HepG2 (cell line): ENCODE measurements at regions not wholly inside any gene's neighbourhood (a gene's known extent, or its start where the extent isn't known, plus 50 kb on each side); places are given as distances from the start of the nearest gene placed in this dataset.

Experiments
- ATAC-seq: fragments of 200-7000 bp; cut with Tn5 transposase; 3 replicates; pipeline ENCODE4 v1.9.1; 2020; ENCODE audit warnings: mild to moderate bottlenecking, moderate library complexity
- BruUV-seq: library from RNA; stranded (reverse); fragments of 400-500 nt; replicated peaks from 2 replicates; lab custom pipeline; 2021; lab: Mats Ljungman, UMichigan
- CTCF ChIA-PET: fragments of 300-600 bp; formaldehyde crosslinking; extraction: SDS; loops from one replicate; lab custom pipeline; 2021; ENCODE audit warnings: low total read pairs, inconsistent platforms, low intra/inter-chr PET ratio; lab: Yijun Ruan, JAX
- POLR2A ChIA-PET: fragments of 350-600 bp; sonication (Branson Sonifier 250); formaldehyde crosslinking; loops from one replicate; lab custom pipeline; 2020; ENCODE audit warnings: antibody characterized with exemption, inconsistent platforms; lab: Yijun Ruan, JAX
- DNase-seq: peaks from one replicate; pipeline ENCODE4 v3.0.0-alpha.2; 2015; ENCODE audit warnings: low spot score
- FAIRE-seq: peaks from 3 replicates; lab custom pipeline; 2011; peaks lifted over from hg19 to GRCh38; lab: Jason Lieb, UNC
- H2AFZ ChIP-seq: one replicate; pipeline ENCODE4 v1.6.1; 2011; ENCODE audit warnings: low read length, inconsistent platforms
- H3K27ac ChIP-seq: fragments of 300-600 bp; 3 replicates; pipeline ENCODE4 v1.8.0; 2011; ENCODE audit warnings: mixed run types, mild to moderate bottlenecking, mixed read lengths, low read length, inconsistent platforms; ENCODE audit not compliant: insufficient read depth; ENCODE audit errors: extremely low read length
- H3K27me3 ChIP-seq, 2 experiments: fragments of 200-600 bp in 1 of 2; 2 replicates in 1 of 2; 3 replicates in 1 of 2; pipeline versions ENCODE4 v1.6.0 to v1.8.0; 2011; ENCODE audit warnings: low read length in 2 of 2, mild to moderate bottlenecking in 2 of 2, moderate library complexity in 2 of 2, inconsistent platforms in 1 of 2; ENCODE audit not compliant: insufficient read depth in 2 of 2, control insufficient read depth in 1 of 2
- H3K36me3 ChIP-seq, 2 experiments: fragments of 200-600 bp in 1 of 2; replicated peaks in 1 of 2; 2 replicates in 1 of 2; 3 replicates in 1 of 2; pipeline versions ENCODE4 v1.5.1 to v1.8.0; 2011; ENCODE audit warnings: low read length in 2 of 2, inconsistent platforms in 1 of 2; ENCODE audit not compliant: insufficient read depth in 2 of 2, control insufficient read depth in 1 of 2
- H3K4me1 ChIP-seq: 2 replicates; pipeline ENCODE4 v1.5.1; 2012; ENCODE audit warnings: low read length, inconsistent platforms; ENCODE audit not compliant: insufficient read depth
- H3K4me2 ChIP-seq: 2 replicates; pipeline ENCODE4 v1.6.0; 2011; ENCODE audit warnings: low read depth, low read length, inconsistent platforms
- H3K4me3 ChIP-seq, 3 experiments: fragments of 200-600 bp in 1 of 3; sonication (generic), shearing (Covaris generic) in 1 of 3; replicated peaks in 1 of 3; 2 replicates each; pipeline ENCODE4 v1.5.1; 2011 to 2016; ENCODE audit warnings: low read length in 3 of 3, inconsistent platforms in 2 of 3, low read depth in 2 of 3, mild to moderate bottlenecking in 2 of 3, control low read depth in 1 of 3, mixed read lengths in 1 of 3; ENCODE audit not compliant: insufficient read depth in 1 of 3
- H3K79me2 ChIP-seq: one replicate; pipeline ENCODE4 v1.6.1; 2011; ENCODE audit warnings: low read length, inconsistent platforms; ENCODE audit not compliant: insufficient read depth
- H3K9ac ChIP-seq: 2 replicates; pipeline ENCODE4 v1.6.0; 2011; ENCODE audit warnings: mild to moderate bottlenecking, low read depth, low read length, inconsistent platforms; ENCODE audit not compliant: insufficient read depth
- H3K9me3 ChIP-seq: 2 replicates; pipeline ENCODE4 v1.5.1; 2012; ENCODE audit warnings: mild to moderate bottlenecking, low read length
- H4K20me1 ChIP-seq: 2 replicates; pipeline ENCODE4 v1.6.0; 2011; ENCODE audit warnings: inconsistent platforms, mild to moderate bottlenecking, low read length, moderate library complexity; ENCODE audit not compliant: insufficient read depth
- FOXA1 ChIP-seq, 2 experiments: fragments of 450-650 bp in 1 of 2; sonication (generic) in 1 of 2; formaldehyde crosslinking in 1 of 2; IDR thresholded peaks; 2 replicates each; pipeline versions ENCODE4 v1.4.0 to v1.6.1; 2016 to 2020; ENCODE audit warnings: missing genetic modification reagents in 1 of 2
- HOXA7 ChIP-seq: sonication (generic); formaldehyde crosslinking; IDR thresholded peaks from 2 replicates; pipeline ENCODE4 v1.8.1; 2022; ENCODE audit warnings: mild to moderate bottlenecking, missing genetic modification reagents, moderate library complexity
- KDM2A ChIP-seq: sonication (generic); formaldehyde crosslinking; IDR thresholded peaks from 2 replicates; pipeline ENCODE4 v1.4.0; 2020; ENCODE audit warnings: low read depth, missing genetic modification reagents, borderline replicate concordance
- MAFF ChIP-seq: IDR thresholded peaks from 2 replicates; pipeline ENCODE4 v1.6.1; 2011; ENCODE audit warnings: low read depth, low read length, improper control_type of control experiment
- MED1 ChIP-seq: sonication (generic); formaldehyde crosslinking; IDR thresholded peaks from 2 replicates; pipeline ENCODE4 v1.4.0; 2020; ENCODE audit warnings: missing genetic modification reagents
- MIER2 ChIP-seq: IDR thresholded peaks from 2 replicates; pipeline ENCODE4 v1.6.1; 2016; ENCODE audit warnings: missing biosample characterization, missing genetic modification reagents
- NKX3-1 ChIP-seq: sonication (generic); formaldehyde crosslinking; IDR thresholded peaks from 2 replicates; pipeline ENCODE4 v1.5.0; 2020; ENCODE audit warnings: missing genetic modification reagents
- SMC3 ChIP-seq: IDR thresholded peaks from 2 replicates; pipeline ENCODE4 v1.6.1; 2011; ENCODE audit warnings: low read length, improper control_type of control experiment
- ZFYVE20 ChIP-seq: sonication (generic); formaldehyde crosslinking; IDR thresholded peaks from 2 replicates; pipeline ENCODE4 v1.8.0; 2023; ENCODE audit warnings: low read depth, mild to moderate bottlenecking, moderate library complexity, missing genetic modification reagents, borderline replicate concordance
- ZNF383 ChIP-seq: sonication (generic); formaldehyde crosslinking; IDR thresholded peaks from 2 replicates; pipeline ENCODE4 v1.4.0; 2020; ENCODE audit warnings: missing genetic modification reagents, mild to moderate bottlenecking, borderline replicate concordance
- ZNF441 ChIP-seq: sonication (generic); formaldehyde crosslinking; IDR thresholded peaks from 2 replicates; pipeline ENCODE4 v1.7.0; 2021; ENCODE audit warnings: missing genetic modification reagents, borderline replicate concordance
- ZNF878 ChIP-seq: sonication (generic); formaldehyde crosslinking; IDR thresholded peaks from 2 replicates; pipeline ENCODE4 v1.8.1; 2023; ENCODE audit warnings: mild to moderate bottlenecking, missing genetic modification reagents, moderate library complexity
- ZSCAN12 ChIP-seq: sonication (generic); formaldehyde crosslinking; IDR thresholded peaks from 2 replicates; pipeline ENCODE4 v1.9.0; 2021; ENCODE audit warnings: mild to moderate bottlenecking, missing genetic modification reagents
- WGBS: methylation state at CpG from one replicate; pipeline ENCODE4 v1.1.6; 2017; ENCODE audit warnings: low lambda C conversion rate; 5-methylcytosine and 5-hydroxymethylcytosine counted together
- in situ Hi-C: cut with HindIII; loops from 2 replicates; pipeline ENCODE4 v1.10.0; 2017; ENCODE audit warnings: low pct_unique_long_range_greater_than_20kb; ENCODE audit not compliant: extremely low pct_ligation_motif_present
- intact Hi-C: fragments of 100-400 bp; cut with micrococcal nuclease; formaldehyde crosslinking; loops from one replicate; pipeline ENCODE4 v1.10.0; 2022; ENCODE audit not compliant: unreplicated experiment
- TF ChIP-seq, protein P1 (sequence below): sonication (generic); formaldehyde crosslinking; IDR thresholded peaks from 2 replicates; pipeline ENCODE4 v1.8.0; 2022; ENCODE audit warnings: mild to moderate bottlenecking, missing genetic modification reagents; ENCODE audit not compliant: insufficient replicate concordance
- TF ChIP-seq, protein P2 (sequence below): IDR thresholded peaks from 2 replicates; pipeline ENCODE4 v1.6.1; 2016; ENCODE audit warnings: mild to moderate bottlenecking
- TF ChIP-seq, protein P3 (sequence below): sonication (generic); formaldehyde crosslinking; IDR thresholded peaks from 2 replicates; pipeline ENCODE4 v1.4.0; 2020; ENCODE audit warnings: mild to moderate bottlenecking, missing genetic modification reagents

DNA sequence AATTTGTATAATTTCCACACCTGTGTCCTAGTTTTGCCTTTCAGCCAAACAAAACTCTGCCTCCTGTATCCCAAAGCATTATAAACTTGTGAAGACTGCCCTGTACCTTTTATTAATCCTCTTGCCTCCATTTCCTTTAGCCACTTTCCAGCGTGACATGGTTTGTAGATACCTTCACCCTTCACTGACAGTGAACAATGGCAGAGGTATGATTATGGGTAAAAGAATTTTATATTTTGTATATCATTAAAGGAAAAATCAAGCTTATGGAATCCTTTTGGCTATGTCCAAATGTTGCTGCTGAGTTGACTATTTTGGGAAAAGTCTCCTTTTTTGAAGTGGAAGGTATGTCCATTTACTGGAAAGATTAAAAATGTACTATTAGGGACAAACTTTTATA, 251.7 kb downstream of the HNMT start:
- H3K4me2 ChIP-seq: no peak overlapping the region
- intact Hi-C loops (no loop called here), in situ Hi-C loops (no loop called here)
- POLR2A ChIA-PET: no interaction called here
- no peaks in the 10 kb centered on the region for H4K20me1 ChIP-seq
- TF ChIP-seq KDM2A (CRISPR knock-in tag) (no peak), MAFF (0 out of 2 replicates have a peak, but pooled peaks have one; percentile 23)
- H3K4me1 ChIP-seq: peaks cover 14% of the 10 kb centered on the region
- no peak for DNase-seq
- H2AFZ ChIP-seq: no peak overlapping the region
- H3K4me3 ChIP-seq: no peak overlapping the region
- H3K27ac ChIP-seq: no peak overlapping the region
- no TSS peak for BruUV-seq
- no peaks in the 10 kb centered on the region for H3K36me3 ChIP-seq
- H3K9ac ChIP-seq: no peak overlapping the region
- WGBS: 89% methylated on average over 1 of the region's 1 CpG
- H3K9me3 ChIP-seq: no peaks in the 10 kb centered on the region
- CTCF ChIA-PET: no interaction called here
- H3K27me3 ChIP-seq: no peaks in the 10 kb centered on the region
- ATAC-seq: no peak
- no peaks in the 10 kb centered on the region for H3K79me2 ChIP-seq
- FAIRE-seq: no peak

DNA sequence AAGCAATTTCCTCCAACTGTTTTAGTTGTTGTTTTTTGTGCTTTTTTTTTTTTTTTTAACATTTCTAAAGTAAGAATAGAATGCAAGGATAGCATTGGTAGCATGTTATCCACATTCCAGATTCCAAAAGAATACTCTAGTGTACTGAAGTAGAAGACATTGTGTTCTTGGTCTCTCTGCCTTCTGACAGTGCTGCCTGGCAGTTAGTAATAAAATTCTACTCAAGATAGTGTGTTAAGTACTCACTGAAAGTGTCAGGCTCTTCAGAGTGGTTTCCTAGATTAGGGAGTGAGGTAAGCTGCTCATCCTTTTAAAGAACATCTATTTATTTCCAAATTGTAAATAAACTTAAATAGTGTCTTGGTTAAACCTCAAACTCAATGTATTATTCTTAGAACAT, 253.7 kb downstream of the HNMT start:
- intact Hi-C loops (no loop called here), in situ Hi-C loops (no loop called here)
- Histone ChIP-seq H3K79me2 (no peaks in the 10 kb centered on the region), H4K20me1 (no peaks in the 10 kb centered on the region), H3K9ac (no peak overlapping the region), H3K4me1 (peaks cover 28% of the 10 kb centered on the region), H3K36me3 (no peaks in the 10 kb centered on the region), H2AFZ (no peak overlapping the region), H3K4me3 (no peak overlapping the region), H3K4me2 (no peak overlapping the region), H3K9me3 (no peaks in the 10 kb centered on the region), H3K27ac (no peak overlapping the region), H3K27me3 (no peaks in the 10 kb centered on the region)
- CTCF ChIA-PET: no interaction called here
- ATAC-seq (no peak), DNase-seq (no peak), FAIRE-seq (no peak)
- BruUV-seq: no TSS peak
- POLR2A ChIA-PET: no interaction called here
- TF ChIP-seq, protein P1, sequence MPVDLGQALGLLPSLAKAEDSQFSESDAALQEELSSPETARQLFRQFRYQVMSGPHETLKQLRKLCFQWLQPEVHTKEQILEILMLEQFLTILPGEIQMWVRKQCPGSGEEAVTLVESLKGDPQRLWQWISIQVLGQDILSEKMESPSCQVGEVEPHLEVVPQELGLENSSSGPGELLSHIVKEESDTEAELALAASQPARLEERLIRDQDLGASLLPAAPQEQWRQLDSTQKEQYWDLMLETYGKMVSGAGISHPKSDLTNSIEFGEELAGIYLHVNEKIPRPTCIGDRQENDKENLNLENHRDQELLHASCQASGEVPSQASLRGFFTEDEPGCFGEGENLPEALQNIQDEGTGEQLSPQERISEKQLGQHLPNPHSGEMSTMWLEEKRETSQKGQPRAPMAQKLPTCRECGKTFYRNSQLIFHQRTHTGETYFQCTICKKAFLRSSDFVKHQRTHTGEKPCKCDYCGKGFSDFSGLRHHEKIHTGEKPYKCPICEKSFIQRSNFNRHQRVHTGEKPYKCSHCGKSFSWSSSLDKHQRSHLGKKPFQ (CRISPR knock-in tag): no peak
- TF ChIP-seq SMC3: no peak
- TF ChIP-seq, protein P2, sequence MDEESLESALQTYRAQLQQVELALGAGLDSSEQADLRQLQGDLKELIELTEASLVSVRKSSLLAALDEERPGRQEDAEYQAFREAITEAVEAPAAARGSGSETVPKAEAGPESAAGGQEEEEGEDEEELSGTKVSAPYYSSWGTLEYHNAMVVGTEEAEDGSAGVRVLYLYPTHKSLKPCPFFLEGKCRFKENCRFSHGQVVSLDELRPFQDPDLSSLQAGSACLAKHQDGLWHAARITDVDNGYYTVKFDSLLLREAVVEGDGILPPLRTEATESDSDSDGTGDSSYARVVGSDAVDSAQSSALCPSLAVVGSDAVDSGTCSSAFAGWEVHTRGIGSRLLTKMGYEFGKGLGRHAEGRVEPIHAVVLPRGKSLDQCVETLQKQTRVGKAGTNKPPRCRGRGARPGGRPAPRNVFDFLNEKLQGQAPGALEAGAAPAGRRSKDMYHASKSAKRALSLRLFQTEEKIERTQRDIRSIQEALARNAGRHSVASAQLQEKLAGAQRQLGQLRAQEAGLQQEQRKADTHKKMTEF (CRISPR knock-in tag): no peak
- TF ChIP-seq MED1: no peak
- no peak for TF ChIP-seq NKX3-1 (CRISPR knock-in tag)
- TF ChIP-seq ZNF441 (CRISPR knock-in tag): no peak
- TF ChIP-seq MIER2 (CRISPR knock-in tag): no peak
- TF ChIP-seq FOXA1 (IDR thresholded peaks at IDR 0.05): no peak
- no peak for TF ChIP-seq FOXA1 (CRISPR knock-in tag; IDR thresholded peaks at IDR 0.05)
- no peak for TF ChIP-seq HOXA7
- TF ChIP-seq ZNF383 (CRISPR knock-in tag): no peak
- TF ChIP-seq, protein P3, sequence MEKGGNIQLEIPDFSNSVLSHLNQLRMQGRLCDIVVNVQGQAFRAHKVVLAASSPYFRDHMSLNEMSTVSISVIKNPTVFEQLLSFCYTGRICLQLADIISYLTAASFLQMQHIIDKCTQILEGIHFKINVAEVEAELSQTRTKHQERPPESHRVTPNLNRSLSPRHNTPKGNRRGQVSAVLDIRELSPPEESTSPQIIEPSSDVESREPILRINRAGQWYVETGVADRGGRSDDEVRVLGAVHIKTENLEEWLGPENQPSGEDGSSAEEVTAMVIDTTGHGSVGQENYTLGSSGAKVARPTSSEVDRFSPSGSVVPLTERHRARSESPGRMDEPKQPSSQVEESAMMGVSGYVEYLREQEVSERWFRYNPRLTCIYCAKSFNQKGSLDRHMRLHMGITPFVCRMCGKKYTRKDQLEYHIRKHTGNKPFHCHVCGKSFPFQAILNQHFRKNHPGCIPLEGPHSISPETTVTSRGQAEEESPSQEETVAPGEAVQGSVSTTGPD (CRISPR knock-in tag): no peak
- no peak for TF ChIP-seq ZFYVE20 (CRISPR knock-in tag)
- no peak for TF ChIP-seq ZNF878 (CRISPR knock-in tag)
- TF ChIP-seq ZSCAN12: no peak
